Ascending aorta (tissue), 2 donors: ENCODE measurements at regions not wholly inside any gene's neighbourhood (a gene's known extent, or its start where the extent isn't known, plus 50 kb on each side); places are given as distances from the start of the nearest gene placed in this dataset.

Source experiments
- DNase-seq, 2 donors: peaks; one replicate each; pipeline ENCODE4 v3.0.0-alpha.2; 2019; ENCODE audit warnings: low spot score in 2 of 2
- H3K27ac ChIP-seq, 2 donors: fragments of 200-600 bp; sonication (generic); one replicate each; pipeline ENCODE4 v1.5.1; 2016 to 2017; ENCODE audit warnings: mild to moderate bottlenecking in 1 of 2
- H3K27me3 ChIP-seq: fragments of 200-600 bp; sonication (generic); one replicate; pipeline ENCODE4 v1.5.1; 2017
- H3K36me3 ChIP-seq, 2 donors: fragments of 200-600 bp; sonication (generic); one replicate each; pipeline ENCODE4 v1.5.1; 2016
- H3K4me1 ChIP-seq, 2 donors: fragments of 200-600 bp; sonication (generic); one replicate each; pipeline ENCODE4 v1.5.1; 2016 to 2017; ENCODE audit warnings: mild to moderate bottlenecking in 1 of 2
- H3K4me3 ChIP-seq, 2 donors: fragments of 200-600 bp; sonication (generic); one replicate each; pipeline ENCODE4 v1.5.1; 2016 to 2017; ENCODE audit warnings: mild to moderate bottlenecking in 1 of 2
- H3K9me3 ChIP-seq, 2 donors: fragments of 200-600 bp; sonication (generic); one replicate each; pipeline ENCODE4 v1.5.1; 2016
- intact Hi-C: fragments of 100-400 bp; cut with DNase I; formaldehyde crosslinking; loops from one replicate; pipeline ENCODE4 v1.15.1; 2023
- TF ChIP-seq, protein P1 (sequence below), 3 experiments: fragments of 200-600 bp in 2 of 3; fragments of 450-650 bp in 1 of 3; sonication (generic) in 2 of 3; IDR thresholded peaks; one replicate each; pipeline ENCODE4 v1.5.1; 2016 to 2019; ENCODE audit warnings: antibody characterized with exemption in 3 of 3, mild to moderate bottlenecking in 1 of 3, moderate library complexity in 1 of 3

DNA sequence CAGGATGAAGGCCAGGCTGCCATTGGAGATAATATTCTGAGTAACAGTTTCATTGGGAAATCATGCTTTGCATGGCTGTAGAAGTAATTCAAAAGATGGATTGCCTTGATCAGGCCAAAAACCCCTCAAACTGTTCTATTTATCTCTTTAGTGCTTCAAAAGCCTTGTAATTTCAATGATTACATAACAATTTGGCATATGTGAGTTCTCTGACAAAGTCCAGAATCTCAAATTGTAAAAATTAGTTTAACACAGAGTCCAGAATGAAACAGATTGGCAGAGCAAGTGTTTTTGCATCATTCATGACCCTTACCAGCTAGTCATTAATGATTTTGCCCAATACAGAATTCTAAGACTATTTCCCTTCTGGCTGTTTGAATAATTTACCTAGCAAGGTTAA lies 347.3 kb downstream of the SPRY1 start:
- Histone ChIP-seq H3K4me1 (peaks cover 0 to 5% of the 10 kb centered on the region in 2 donors), H3K36me3 (no peaks in the 10 kb centered on the region), H3K27ac (no peak overlapping the region)

DNA sequence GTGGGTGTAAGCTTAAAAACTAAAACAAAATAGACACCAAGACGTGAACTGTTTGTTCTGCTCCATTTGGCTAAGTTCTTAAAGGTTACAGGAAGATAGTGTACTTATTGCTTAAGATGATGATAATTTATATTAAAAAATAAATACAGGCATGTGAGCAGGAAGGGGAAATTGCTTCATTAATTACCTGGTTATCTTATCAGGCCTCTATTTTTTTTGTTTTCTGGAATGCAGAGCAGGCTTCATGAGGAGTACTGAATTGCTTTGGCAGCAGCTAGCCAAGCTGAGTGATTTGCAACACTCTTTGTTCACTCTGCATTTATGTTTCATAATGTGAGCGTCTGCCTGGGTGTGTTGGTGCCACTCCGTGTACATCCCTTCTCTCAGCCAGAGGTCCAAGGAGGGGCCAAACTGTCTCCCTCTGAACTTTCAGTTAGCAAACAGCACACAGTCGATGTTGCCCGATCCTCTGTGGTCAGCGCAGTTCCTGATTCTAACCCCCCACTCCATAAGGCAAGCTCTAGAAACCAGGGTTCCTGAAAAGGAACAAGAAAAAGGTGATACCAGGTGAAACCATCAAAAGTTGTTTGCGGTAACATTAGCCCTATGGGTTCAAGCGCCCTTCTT lies 348.2 kb downstream of the SPRY1 start:
- intact Hi-C loops = no loop called here
- Histone ChIP-seq H3K9me3 (no peaks in the 10 kb centered on the region), H3K27ac (no peak overlapping the region), H3K4me1 (peaks cover 0 to 5% of the 10 kb centered on the region in 2 donors), H3K4me3 (no peak overlapping the region), H3K27me3 (no peaks in the 10 kb centered on the region), H3K36me3 (no peaks in the 10 kb centered on the region)
- TF ChIP-seq, protein P1, sequence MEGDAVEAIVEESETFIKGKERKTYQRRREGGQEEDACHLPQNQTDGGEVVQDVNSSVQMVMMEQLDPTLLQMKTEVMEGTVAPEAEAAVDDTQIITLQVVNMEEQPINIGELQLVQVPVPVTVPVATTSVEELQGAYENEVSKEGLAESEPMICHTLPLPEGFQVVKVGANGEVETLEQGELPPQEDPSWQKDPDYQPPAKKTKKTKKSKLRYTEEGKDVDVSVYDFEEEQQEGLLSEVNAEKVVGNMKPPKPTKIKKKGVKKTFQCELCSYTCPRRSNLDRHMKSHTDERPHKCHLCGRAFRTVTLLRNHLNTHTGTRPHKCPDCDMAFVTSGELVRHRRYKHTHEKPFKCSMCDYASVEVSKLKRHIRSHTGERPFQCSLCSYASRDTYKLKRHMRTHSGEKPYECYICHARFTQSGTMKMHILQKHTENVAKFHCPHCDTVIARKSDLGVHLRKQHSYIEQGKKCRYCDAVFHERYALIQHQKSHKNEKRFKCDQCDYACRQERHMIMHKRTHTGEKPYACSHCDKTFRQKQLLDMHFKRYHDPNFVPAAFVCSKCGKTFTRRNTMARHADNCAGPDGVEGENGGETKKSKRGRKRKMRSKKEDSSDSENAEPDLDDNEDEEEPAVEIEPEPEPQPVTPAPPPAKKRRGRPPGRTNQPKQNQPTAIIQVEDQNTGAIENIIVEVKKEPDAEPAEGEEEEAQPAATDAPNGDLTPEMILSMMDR (IDR thresholded peaks at IDR 0.05) = no peak
- DNase-seq = no peak

More for the DNA sequence above, 347.3 kb downstream of the SPRY1 start:
- no peak overlapping the region for H3K4me3 ChIP-seq
- TF ChIP-seq, protein P1 (IDR thresholded peaks at IDR 0.05) = no peak
- no peak for DNase-seq
- intact Hi-C loops = no loop called here
- no peaks in the 10 kb centered on the region for H3K27me3 ChIP-seq
- H3K9me3 ChIP-seq = no peaks in the 10 kb centered on the region

DNA sequence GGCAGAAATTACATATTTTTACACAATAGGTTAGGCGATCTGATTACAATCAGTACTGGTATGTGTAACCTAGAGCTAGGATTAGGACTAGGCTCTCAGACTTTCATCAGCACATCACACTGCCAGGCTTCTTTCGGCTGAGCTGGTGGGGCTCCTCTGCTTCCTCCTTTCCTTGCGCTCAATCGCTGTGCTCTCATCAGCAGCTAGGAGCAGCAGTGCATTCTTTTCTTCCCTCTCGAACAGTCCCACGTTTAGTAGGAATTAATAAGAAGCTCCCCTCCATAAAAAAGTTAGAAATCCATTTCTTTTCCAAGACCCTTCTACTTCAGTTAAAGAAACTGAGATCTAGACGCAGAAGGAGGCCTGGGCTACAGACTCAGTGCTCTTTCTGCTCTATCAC lies 350.4 kb downstream of the SPRY1 start:
- H3K4me1 ChIP-seq = peaks cover 0 to 5% of the 10 kb centered on the region in 2 donors
- H3K4me3 ChIP-seq = no peak overlapping the region

DNA sequence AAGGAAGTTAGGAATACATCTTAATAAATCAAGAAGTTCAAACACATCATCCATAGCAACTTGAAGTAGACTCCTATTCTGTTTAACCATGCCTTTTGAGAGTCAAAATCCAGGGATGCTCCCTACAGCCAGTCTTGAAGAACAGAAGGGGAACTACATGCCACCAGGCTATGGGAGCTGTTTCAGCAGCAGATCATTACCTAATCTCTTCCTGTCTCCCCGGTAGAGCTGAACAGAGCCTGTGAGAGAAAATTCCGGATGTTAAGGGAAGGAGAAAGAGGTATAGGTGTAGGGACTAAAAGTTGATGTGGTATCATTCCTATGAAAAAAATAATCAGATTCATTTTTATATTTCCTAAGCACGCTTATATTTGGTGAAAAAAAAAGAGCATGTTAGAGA lies 352.2 kb downstream of the SPRY1 start:
- no peak for DNase-seq
- no peaks in the 10 kb centered on the region for H3K9me3 ChIP-seq
- H3K36me3 ChIP-seq = no peaks in the 10 kb centered on the region
- intact Hi-C loops = no loop called here
- H3K4me3 ChIP-seq = no peak overlapping the region
- H3K27ac ChIP-seq = no peak overlapping the region
- H3K4me1 ChIP-seq = peaks cover 0 to 5% of the 10 kb centered on the region in 2 donors
- no peaks in the 10 kb centered on the region for H3K27me3 ChIP-seq
- TF ChIP-seq, protein P1 (IDR thresholded peaks at IDR 0.05) = no peak

More for the DNA sequence above, 350.4 kb downstream of the SPRY1 start:
- Histone ChIP-seq H3K27ac (no peak overlapping the region), H3K27me3 (no peaks in the 10 kb centered on the region), H3K9me3 (no peaks in the 10 kb centered on the region), H3K36me3 (no peaks in the 10 kb centered on the region)
- DNase-seq = no peak
- TF ChIP-seq, protein P1 (IDR thresholded peaks at IDR 0.05) = no peak
- intact Hi-C loops = no loop called here

DNA sequence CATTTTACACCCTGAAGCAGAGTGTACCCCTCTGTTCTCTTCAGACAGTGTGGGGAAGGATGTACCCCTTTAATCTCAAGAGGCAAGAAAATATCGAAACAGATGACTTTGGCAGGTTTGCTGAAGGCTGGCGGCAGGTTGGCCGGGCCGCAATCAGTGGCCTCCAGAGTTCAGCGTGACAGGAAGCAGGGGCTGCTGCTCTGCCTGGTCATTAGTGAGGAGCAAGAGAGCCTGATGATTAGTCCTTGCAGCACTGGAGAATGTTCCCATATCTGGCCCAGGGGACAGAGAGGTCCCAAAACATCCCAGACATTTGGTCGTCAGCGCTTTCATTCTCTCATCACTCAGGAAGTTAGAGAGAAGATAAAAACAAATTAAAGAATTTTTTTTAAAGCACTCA lies 352.8 kb downstream of the SPRY1 start:
- intact Hi-C loops = no loop called here
- no peak for DNase-seq
- H3K4me1 ChIP-seq = peaks cover 0 to 5% of the 10 kb centered on the region in 2 donors

More for the DNA sequence above, 352.8 kb downstream of the SPRY1 start:
- H3K27ac ChIP-seq = no peak overlapping the region
- no peaks in the 10 kb centered on the region for H3K9me3 ChIP-seq
- TF ChIP-seq, protein P1 (IDR thresholded peaks at IDR 0.05) = no peak
- H3K4me3 ChIP-seq = no peak overlapping the region
- H3K36me3 ChIP-seq = no peaks in the 10 kb centered on the region
- H3K27me3 ChIP-seq = no peaks in the 10 kb centered on the region
